AG09309 (cell line): ENCODE measurements at regions not wholly inside any gene's neighbourhood (a gene's known extent, or its start where the extent isn't known, plus 50 kb on each side); places are given as distances from the start of the nearest gene placed in this dataset.
A peak's percentile ranks its signal among the peaks of the same experiment; 100 is the strongest.

ENCODE experiments used
- DNase-seq: peaks from one replicate; pipeline ENCODE4 v3.0.0-alpha.2; 2010; ENCODE audit warnings: low read depth
- H3K4me3 ChIP-seq: 2 replicates; pipeline ENCODE4 v1.5.1; 2011; ENCODE audit warnings: mild to moderate bottlenecking, low read depth, low read length, moderate library complexity; ENCODE audit not compliant: control insufficient read depth
- TF ChIP-seq, protein P1 (sequence below): IDR thresholded peaks from 2 replicates; pipeline ENCODE4 v1.5.1; 2011; ENCODE audit warnings: mild to moderate bottlenecking, low read depth, low read length, inconsistent platforms; ENCODE audit not compliant: insufficient read depth, control insufficient read depth; ENCODE audit errors: missing control alignments

DNA sequence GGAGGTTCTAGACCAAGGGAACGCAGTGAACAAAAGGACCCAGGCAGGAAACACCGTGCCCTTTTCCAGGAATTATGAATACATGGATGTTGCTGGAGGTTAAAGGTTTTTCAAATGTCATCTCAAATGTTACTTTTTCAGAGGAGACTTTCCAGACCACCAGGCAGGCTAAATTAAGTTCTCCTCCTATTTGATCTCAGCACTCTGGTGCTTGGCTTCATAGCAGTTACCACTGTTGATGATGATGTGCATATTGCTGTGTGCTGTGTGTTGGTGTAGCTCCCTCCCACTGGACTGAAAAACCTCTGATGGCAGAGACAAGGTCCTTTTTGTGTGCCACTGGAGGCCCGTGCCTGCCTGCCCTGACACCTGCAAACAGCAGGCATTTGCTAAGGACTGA is 137.3 kb upstream of the PTPRM start:
- TF ChIP-seq, protein P1, sequence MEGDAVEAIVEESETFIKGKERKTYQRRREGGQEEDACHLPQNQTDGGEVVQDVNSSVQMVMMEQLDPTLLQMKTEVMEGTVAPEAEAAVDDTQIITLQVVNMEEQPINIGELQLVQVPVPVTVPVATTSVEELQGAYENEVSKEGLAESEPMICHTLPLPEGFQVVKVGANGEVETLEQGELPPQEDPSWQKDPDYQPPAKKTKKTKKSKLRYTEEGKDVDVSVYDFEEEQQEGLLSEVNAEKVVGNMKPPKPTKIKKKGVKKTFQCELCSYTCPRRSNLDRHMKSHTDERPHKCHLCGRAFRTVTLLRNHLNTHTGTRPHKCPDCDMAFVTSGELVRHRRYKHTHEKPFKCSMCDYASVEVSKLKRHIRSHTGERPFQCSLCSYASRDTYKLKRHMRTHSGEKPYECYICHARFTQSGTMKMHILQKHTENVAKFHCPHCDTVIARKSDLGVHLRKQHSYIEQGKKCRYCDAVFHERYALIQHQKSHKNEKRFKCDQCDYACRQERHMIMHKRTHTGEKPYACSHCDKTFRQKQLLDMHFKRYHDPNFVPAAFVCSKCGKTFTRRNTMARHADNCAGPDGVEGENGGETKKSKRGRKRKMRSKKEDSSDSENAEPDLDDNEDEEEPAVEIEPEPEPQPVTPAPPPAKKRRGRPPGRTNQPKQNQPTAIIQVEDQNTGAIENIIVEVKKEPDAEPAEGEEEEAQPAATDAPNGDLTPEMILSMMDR = no peak
- H3K4me3 ChIP-seq = no peak overlapping the region
- no peak for DNase-seq

- TF ChIP-seq, protein P1 = no peak
- no peak overlapping the region for H3K4me3 ChIP-seq
- DNase-seq = no peak
Observed at GRCh38 chr18:7436166-7436565, 130.9 kb upstream of the PTPRM start.

GRCh38 chr18:7437870-7438269 is 129.2 kb upstream of the PTPRM start:
- TF ChIP-seq, protein P1 = no peak
- DNase-seq = no peak
- no peak overlapping the region for H3K4me3 ChIP-seq

DNA sequence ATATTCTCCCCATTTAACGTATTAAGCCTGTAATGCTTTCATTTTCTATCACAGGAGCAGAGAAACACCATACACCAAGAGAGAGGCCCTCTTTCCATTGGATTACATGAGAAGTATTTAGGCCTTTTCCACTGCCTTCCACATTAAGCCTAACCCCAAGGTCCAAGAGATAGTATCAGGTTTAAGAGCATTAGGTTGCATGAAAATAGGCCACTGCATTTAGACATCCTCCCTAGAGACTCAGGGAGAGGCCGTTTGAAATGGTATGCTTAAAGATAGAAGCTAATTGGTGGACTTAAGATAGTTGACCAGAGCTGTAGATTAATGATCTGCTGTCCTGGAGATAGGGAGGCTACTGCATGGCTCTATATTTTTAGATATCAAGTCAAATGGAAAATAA is 128.5 kb upstream of the PTPRM start:
- DNase-seq = no peak
- TF ChIP-seq, protein P1 = no peak
- no peak overlapping the region for H3K4me3 ChIP-seq

DNA sequence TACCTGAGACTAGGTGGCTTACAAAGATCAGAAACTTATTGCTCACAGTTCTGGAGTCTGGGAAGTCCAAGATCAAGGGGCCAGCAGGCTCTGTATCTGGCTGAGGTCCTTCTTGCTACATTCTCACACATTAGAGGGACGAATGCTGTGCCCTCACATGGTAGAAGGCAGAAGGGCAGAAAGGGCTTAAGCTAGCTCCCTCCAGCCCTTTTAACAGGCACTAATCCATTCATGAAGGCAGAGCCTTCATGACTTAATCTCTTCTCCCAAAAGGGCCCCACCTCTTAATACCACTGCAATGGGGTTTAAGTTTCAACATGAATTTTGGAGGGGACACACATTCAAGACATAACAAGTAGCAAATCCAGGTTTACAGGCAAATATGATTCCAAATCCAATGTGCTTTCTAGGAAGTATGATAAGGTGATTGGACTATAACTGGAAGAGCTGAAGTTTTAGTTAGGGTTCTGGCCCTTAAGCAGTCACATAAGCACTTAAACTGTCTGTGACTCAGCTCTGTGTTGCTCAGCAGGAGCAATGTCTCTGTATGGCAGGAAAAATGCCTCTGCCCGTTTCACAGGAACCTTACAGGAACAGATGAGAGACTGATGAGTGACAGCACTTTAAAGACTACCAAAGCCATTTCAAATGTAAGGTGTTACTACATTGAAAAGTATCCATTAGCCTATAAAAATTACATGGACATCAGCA is 119.6 kb upstream of the PTPRM start:
- TF ChIP-seq, protein P1 = no peak
- no peak for DNase-seq
- no peak overlapping the region for H3K4me3 ChIP-seq

GRCh38 chr18:7452331-7452730 is 114.8 kb upstream of the PTPRM start:
- DNase-seq = no peak
- no peak overlapping the region for H3K4me3 ChIP-seq
- TF ChIP-seq, protein P1 = peak; percentile 71

GRCh38 chr18:7454429-7454828 is 112.7 kb upstream of the PTPRM start:
- H3K4me3 ChIP-seq = no peak overlapping the region
- TF ChIP-seq, protein P1 = no peak
- no peak for DNase-seq
